Thyroid gland (tissue), 4 donors: ENCODE measurements at regions not wholly inside any gene's neighbourhood (a gene's known extent, or its start where the extent isn't known, plus 50 kb on each side); places are given as distances from the start of the nearest gene placed in this dataset.

Experiments used
- DNase-seq, 2 donors: peaks; one replicate each; pipeline ENCODE4 v3.0.0-alpha.2; 2019
- H3K27ac ChIP-seq, 3 donors: fragments of 200-600 bp; sonication (generic); 1 replicate in 2 of 3; 2 replicates in 1 of 3; pipeline ENCODE4 v1.5.1; 2016 to 2019; ENCODE audit warnings: mild to moderate bottlenecking in 1 of 3, moderate library complexity in 1 of 3
- H3K27me3 ChIP-seq: fragments of 200-600 bp; sonication (generic); one replicate; pipeline ENCODE4 v1.5.1; 2019
- H3K36me3 ChIP-seq, 2 donors: fragments of 200-600 bp; sonication (generic); one replicate each; pipeline ENCODE4 v1.5.1; 2016 to 2019
- H3K4me1 ChIP-seq, 2 donors: fragments of 200-600 bp; sonication (generic); one replicate each; pipeline ENCODE4 v1.5.1; 2017 to 2019
- H3K4me3 ChIP-seq, 3 donors: fragments of 200-600 bp; sonication (generic); replicated peaks in 1 of 3; 1 replicate in 2 of 3; 2 replicates in 1 of 3; pipeline ENCODE4 v1.5.1; 2016; ENCODE audit warnings: mild to moderate bottlenecking in 1 of 3
- H3K9me3 ChIP-seq: fragments of 200-600 bp; sonication (generic); one replicate; pipeline ENCODE4 v1.5.1; 2017
- POLR2A ChIP-seq, 2 donors: fragments of 450-650 bp; IDR thresholded peaks; one replicate each; pipeline ENCODE4 v1.6.1; 2017; ENCODE audit warnings: antibody characterized with exemption in 2 of 2, mild to moderate bottlenecking in 2 of 2, moderate library complexity in 1 of 2
- WGBS, 2 donors: methylation state at CpG; one replicate each; pipeline ENCODE4 v1.1.5; 2017; 5-methylcytosine and 5-hydroxymethylcytosine counted together
- intact Hi-C: fragments of 100-400 bp; cut with DNase I; formaldehyde crosslinking; loops from one replicate; pipeline ENCODE4 v1.15.1; 2023
- TF ChIP-seq, protein P1 (sequence below), 6 experiments: fragments of 200-600 bp in 3 of 6; fragments of 450-650 bp in 3 of 6; sonication (generic) in 3 of 6; IDR thresholded peaks; one replicate each; pipeline ENCODE4 v1.5.1; 2016 to 2019; ENCODE audit warnings: antibody characterized with exemption in 6 of 6, mild to moderate bottlenecking in 2 of 6, inconsistent platforms in 1 of 6, moderate library complexity in 1 of 6

DNA sequence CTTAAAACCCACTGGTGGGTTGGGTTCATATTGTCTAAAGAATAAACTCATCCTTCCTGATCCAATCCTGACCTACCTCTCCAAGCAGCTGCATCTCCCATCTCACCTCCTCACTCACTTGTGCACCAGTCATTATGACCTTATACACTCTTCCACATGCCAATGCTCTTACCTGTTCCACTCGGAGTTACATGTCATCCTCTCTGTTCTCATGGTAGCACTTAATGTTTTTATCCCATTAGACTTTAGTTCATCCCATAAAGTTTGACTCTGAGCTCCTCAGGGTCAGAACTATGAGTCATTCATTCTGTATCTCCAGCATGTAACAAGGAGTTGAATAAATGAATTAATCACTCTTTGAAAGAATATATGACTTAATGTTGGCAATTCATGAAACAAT, 330.2 kb downstream of the KLF12 start:
- 68 to 81% methylated on average over 1 of the region's 1 CpG for WGBS, 2 donors
- Histone ChIP-seq H3K27me3 (no peaks in the 10 kb centered on the region), H3K9me3 (no peaks in the 10 kb centered on the region), H3K4me1 (no peaks in the 10 kb centered on the region), H3K27ac (no peak overlapping the region), H3K36me3 (no peaks in the 10 kb centered on the region), H3K4me3 (no peak overlapping the region)
- intact Hi-C loops, result no loop called here
- no peak for TF ChIP-seq POLR2A (IDR thresholded peaks at IDR 0.05)
- TF ChIP-seq, protein P1, sequence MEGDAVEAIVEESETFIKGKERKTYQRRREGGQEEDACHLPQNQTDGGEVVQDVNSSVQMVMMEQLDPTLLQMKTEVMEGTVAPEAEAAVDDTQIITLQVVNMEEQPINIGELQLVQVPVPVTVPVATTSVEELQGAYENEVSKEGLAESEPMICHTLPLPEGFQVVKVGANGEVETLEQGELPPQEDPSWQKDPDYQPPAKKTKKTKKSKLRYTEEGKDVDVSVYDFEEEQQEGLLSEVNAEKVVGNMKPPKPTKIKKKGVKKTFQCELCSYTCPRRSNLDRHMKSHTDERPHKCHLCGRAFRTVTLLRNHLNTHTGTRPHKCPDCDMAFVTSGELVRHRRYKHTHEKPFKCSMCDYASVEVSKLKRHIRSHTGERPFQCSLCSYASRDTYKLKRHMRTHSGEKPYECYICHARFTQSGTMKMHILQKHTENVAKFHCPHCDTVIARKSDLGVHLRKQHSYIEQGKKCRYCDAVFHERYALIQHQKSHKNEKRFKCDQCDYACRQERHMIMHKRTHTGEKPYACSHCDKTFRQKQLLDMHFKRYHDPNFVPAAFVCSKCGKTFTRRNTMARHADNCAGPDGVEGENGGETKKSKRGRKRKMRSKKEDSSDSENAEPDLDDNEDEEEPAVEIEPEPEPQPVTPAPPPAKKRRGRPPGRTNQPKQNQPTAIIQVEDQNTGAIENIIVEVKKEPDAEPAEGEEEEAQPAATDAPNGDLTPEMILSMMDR (IDR thresholded peaks at IDR 0.05), result no peak
- DNase-seq, result no peak

GRCh38 chr13:73800011-73800410, 334.2 kb downstream of the KLF12 start:
- H3K9me3 ChIP-seq, result no peaks in the 10 kb centered on the region
- no peak overlapping the region for H3K4me3 ChIP-seq
- H3K27ac ChIP-seq, result no peak overlapping the region
- no peaks in the 10 kb centered on the region for H3K36me3 ChIP-seq
- DNase-seq, result no peak
- no peaks in the 10 kb centered on the region for H3K4me1 ChIP-seq
- intact Hi-C loops, result no loop called here
- TF ChIP-seq POLR2A (IDR thresholded peaks at IDR 0.05), result no peak
- TF ChIP-seq, protein P1 (IDR thresholded peaks at IDR 0.05), result no peak
- WGBS, 2 donors, result 93% methylated on average over 2 of the region's 2 CpGs
- H3K27me3 ChIP-seq, result no peaks in the 10 kb centered on the region

DNA sequence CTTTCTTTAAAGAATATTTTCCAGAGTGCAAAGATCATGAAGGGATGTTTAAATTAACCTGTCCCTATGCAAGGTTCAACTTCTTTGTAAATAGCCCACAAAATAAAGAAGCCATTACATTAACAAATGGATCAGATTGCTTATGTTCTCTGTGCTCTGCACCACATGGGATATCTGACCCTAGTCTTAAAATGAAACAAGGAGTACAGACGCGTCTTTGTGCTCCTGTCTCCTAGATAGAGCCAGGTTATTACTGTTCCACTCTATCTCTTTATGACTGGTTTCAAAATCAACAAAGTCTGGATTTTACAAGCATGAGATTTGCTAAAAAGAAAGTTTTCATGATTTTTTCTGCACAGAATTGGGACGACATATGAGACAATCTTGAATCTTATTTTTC, 339.4 kb downstream of the KLF12 start:
- H3K36me3 ChIP-seq, result no peaks in the 10 kb centered on the region
- H3K4me1 ChIP-seq, result no peaks in the 10 kb centered on the region
- no peak for DNase-seq
- H3K4me3 ChIP-seq, result no peak overlapping the region
- H3K27ac ChIP-seq, result no peak overlapping the region
- no peaks in the 10 kb centered on the region for H3K27me3 ChIP-seq
- intact Hi-C loops, result no loop called here
- 95 to 97% methylated on average over 3 of the region's 3 CpGs for WGBS, 2 donors
- H3K9me3 ChIP-seq, result no peaks in the 10 kb centered on the region
- TF ChIP-seq, protein P1 (IDR thresholded peaks at IDR 0.05), result no peak
- no peak for TF ChIP-seq POLR2A (IDR thresholded peaks at IDR 0.05)

GRCh38 chr13:73793361-73793760, 340.8 kb downstream of the KLF12 start:
- no peak for TF ChIP-seq POLR2A (IDR thresholded peaks at IDR 0.05)
- TF ChIP-seq, protein P1 (IDR thresholded peaks at IDR 0.05), result no peak
- Histone ChIP-seq H3K9me3 (no peaks in the 10 kb centered on the region), H3K27me3 (no peaks in the 10 kb centered on the region), H3K27ac (no peak overlapping the region), H3K36me3 (no peaks in the 10 kb centered on the region), H3K4me1 (no peaks in the 10 kb centered on the region), H3K4me3 (no peak overlapping the region)
- DNase-seq, result no peak
- intact Hi-C loops, result no loop called here

- Histone ChIP-seq H3K4me1 (no peaks in the 10 kb centered on the region), H3K27ac (no peak overlapping the region), H3K4me3 (no peak overlapping the region), H3K27me3 (no peaks in the 10 kb centered on the region), H3K9me3 (no peaks in the 10 kb centered on the region), H3K36me3 (no peaks in the 10 kb centered on the region)
- no peak for DNase-seq
- intact Hi-C loops, result no loop called here
- no peak for TF ChIP-seq POLR2A (IDR thresholded peaks at IDR 0.05)
- TF ChIP-seq, protein P1 (IDR thresholded peaks at IDR 0.05), result no peak
- 78 to 95% methylated on average over 5 of the region's 5 CpGs for WGBS, 2 donors
These were observed 341.4 kb downstream of the KLF12 start for GRCh38 chr13:73792796-73793195.
